HG02759 (cell line): ENCODE measurements at regions not wholly inside any gene's neighbourhood (a gene's known extent, or its start where the extent isn't known, plus 50 kb on each side); places are given as distances from the start of the nearest gene placed in this dataset.

Experiments used
- ATAC-seq: cut with Tn5 transposase; IDR thresholded peaks from one replicate; pipeline ENCODE4 v1.9.1; 2021; ENCODE audit warnings: mild to moderate bottlenecking, moderate library complexity; ENCODE audit not compliant: unreplicated experiment

DNA sequence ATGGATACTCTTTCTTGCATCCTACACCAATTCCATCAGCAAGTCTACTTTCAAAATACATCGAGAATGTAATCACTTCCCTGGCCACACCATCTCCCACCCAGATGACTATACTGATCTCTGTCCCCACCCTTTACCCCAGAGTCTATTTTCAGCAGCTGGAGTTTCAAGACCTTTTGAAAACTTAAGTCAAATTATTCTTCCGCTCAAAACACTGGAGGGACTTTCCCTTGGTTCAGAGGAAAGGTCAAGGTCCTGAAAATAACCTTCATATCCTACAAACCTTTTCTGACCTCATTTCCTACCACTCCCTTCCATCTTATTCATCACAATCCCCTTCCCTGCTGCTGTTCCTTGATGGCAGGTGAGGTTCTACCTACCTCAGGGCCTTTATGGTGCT, 58.8 kb upstream of the LYPD6 start:
- ATAC-seq, result peak; percentile 77

DNA sequence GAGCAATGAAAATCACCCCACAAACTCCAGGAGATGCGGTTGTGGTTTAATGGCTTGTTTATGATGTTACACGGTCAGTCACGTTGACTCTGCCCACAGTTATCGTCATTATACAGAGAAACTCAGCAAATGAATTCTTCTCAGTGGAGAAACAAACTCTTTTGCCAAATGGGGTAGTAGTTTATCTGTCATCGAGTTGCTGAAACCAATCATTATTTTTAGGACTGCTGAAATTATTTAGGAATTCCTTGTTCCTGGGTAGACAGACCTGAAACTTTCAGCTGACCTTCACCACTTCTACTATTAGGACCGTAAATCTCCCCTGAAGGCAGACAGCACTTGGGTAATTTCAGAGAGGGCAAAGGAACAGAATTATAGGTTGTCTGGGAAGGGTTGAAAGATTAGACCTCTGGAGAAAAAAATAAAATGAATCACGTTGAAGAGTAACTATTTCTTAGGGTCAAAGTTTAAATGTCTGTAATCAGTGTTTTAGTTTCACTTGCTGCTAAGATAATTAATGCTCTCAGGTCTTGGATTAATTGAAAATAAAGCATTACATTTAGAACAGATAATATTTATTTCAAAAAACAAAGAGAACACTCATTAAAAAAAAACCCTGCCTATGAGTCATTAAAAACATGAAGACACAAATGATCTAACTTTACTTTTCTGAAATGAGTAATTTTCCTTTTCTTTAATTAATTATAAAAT, 52.1 kb upstream of the LYPD6 start:
- ATAC-seq, result no peak

DNA sequence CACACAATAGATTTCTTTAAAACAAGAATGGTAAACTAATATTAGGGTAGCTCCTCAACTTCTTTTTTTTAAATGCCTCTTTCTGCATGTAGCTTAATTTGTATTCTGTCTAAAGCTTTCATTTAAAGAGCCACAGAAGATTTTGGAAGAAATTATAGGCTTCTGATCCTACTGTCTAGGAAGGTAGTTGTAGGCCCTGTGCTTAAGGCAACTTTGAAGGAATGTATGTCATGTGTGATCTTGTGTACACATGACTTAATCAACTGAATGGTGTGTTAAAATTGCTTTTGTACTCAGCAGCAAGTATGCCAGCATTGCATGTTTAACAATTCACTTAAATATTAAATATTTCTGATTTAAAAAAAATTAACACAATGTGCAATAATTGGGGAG, 51.5 kb upstream of the LYPD6 start:
- ATAC-seq, result no peak
